Neuronal stem cell (in vitro differentiated cells): ENCODE measurements at regions not wholly inside any gene's neighbourhood (a gene's known extent, or its start where the extent isn't known, plus 50 kb on each side); places are given as distances from the start of the nearest gene placed in this dataset.

Source experiments
- DNase-seq: peaks from one replicate; pipeline ENCODE4 v3.0.0-alpha.2; 2013; ENCODE audit warnings: low spot score
- H2AFZ ChIP-seq: one replicate; pipeline ENCODE4 v1.6.1; 2013; ENCODE audit warnings: mild to moderate bottlenecking, low read length, inconsistent platforms
- H2AK5ac ChIP-seq: 2 replicates; pipeline ENCODE4 v1.6.1; 2013; ENCODE audit warnings: low read depth, mild to moderate bottlenecking, inconsistent platforms, low read length, moderate library complexity, mixed read lengths
- H2BK120ac ChIP-seq: 2 replicates; pipeline ENCODE4 v1.6.1; 2013; ENCODE audit warnings: low read depth, mild to moderate bottlenecking, inconsistent platforms, low read length, moderate library complexity, mixed read lengths
- H2BK12ac ChIP-seq: one replicate; pipeline ENCODE4 v1.6.1; 2013; ENCODE audit warnings: low read length, inconsistent platforms
- H2BK15ac ChIP-seq: 2 replicates; pipeline ENCODE4 v1.6.1; 2013; ENCODE audit warnings: mild to moderate bottlenecking, low read length, inconsistent platforms, mixed read lengths
- H2BK5ac ChIP-seq: one replicate; pipeline ENCODE4 v1.6.1; 2013; ENCODE audit warnings: inconsistent platforms, mild to moderate bottlenecking, low read length, moderate library complexity
- H3K14ac ChIP-seq: one replicate; pipeline ENCODE4 v1.6.1; 2013; ENCODE audit warnings: low read length, inconsistent platforms
- H3K18ac ChIP-seq: 2 replicates; pipeline ENCODE4 v1.6.1; 2013; ENCODE audit warnings: low read length, inconsistent platforms
- H3K23ac ChIP-seq: 2 replicates; pipeline ENCODE4 v1.6.1; 2013; ENCODE audit warnings: low read depth, mild to moderate bottlenecking, mixed read lengths, low read length, inconsistent platforms; ENCODE audit not compliant: poor library complexity
- H3K27ac ChIP-seq: replicated peaks from 3 replicates; pipeline ENCODE4 v1.5.1; 2013; ENCODE audit warnings: low read length, inconsistent platforms
- H3K27me3 ChIP-seq, 3 experiments: 2 replicates each; pipeline ENCODE4 v1.6.1; 2013; ENCODE audit warnings: low read length in 3 of 3, mild to moderate bottlenecking in 2 of 3, inconsistent platforms in 1 of 3, low read depth in 1 of 3, mixed read lengths in 1 of 3, moderate library complexity in 1 of 3; ENCODE audit not compliant: control insufficient read depth in 3 of 3, insufficient read depth in 3 of 3
- H3K36me3 ChIP-seq, 2 donors: replicated peaks in 1 of 2; 2 replicates each; pipeline ENCODE4 v1.6.1; 2013; ENCODE audit warnings: low read length in 2 of 2; ENCODE audit not compliant: control insufficient read depth in 2 of 2, insufficient read depth in 2 of 2
- H3K4ac ChIP-seq: 2 replicates; pipeline ENCODE4 v1.6.1; 2013; ENCODE audit warnings: inconsistent platforms, mild to moderate bottlenecking, low read length, moderate library complexity
- H3K4me1 ChIP-seq, 2 donors: 1 replicate in 1 of 2; 2 replicates in 1 of 2; pipeline ENCODE4 v1.6.1; 2013; ENCODE audit warnings: low read length in 2 of 2, low read depth in 1 of 2; ENCODE audit not compliant: control insufficient read depth in 2 of 2, insufficient read depth in 1 of 2
- H3K4me2 ChIP-seq: one replicate; pipeline ENCODE4 v1.6.1; 2013; ENCODE audit warnings: mild to moderate bottlenecking, low read length, inconsistent platforms; ENCODE audit not compliant: insufficient read depth, poor library complexity, severe bottlenecking
- H3K4me3 ChIP-seq, 2 donors: 2 replicates each; pipeline ENCODE4 v1.5.1; 2013; ENCODE audit warnings: low read length in 2 of 2, mild to moderate bottlenecking in 2 of 2, inconsistent platforms in 1 of 2, moderate library complexity in 1 of 2
- H3K79me1 ChIP-seq: one replicate; pipeline ENCODE4 v1.6.1; 2013; ENCODE audit warnings: low read depth, mild to moderate bottlenecking, inconsistent platforms, low read length, moderate library complexity
- H3K9ac ChIP-seq: one replicate; pipeline ENCODE4 v1.6.1; 2013; ENCODE audit warnings: mild to moderate bottlenecking, low read depth, low read length, inconsistent platforms; ENCODE audit not compliant: poor library complexity
- H3K9me3 ChIP-seq, 2 donors: replicated peaks in 1 of 2; 2 replicates each; pipeline versions ENCODE3 to v1.6.1; 2013; ENCODE audit warnings: low read length in 2 of 2, mild to moderate bottlenecking in 2 of 2, inconsistent platforms in 1 of 2, low read depth in 1 of 2, mixed read lengths in 1 of 2, moderate library complexity in 1 of 2; ENCODE audit not compliant: control insufficient read depth in 2 of 2, insufficient read depth in 1 of 2
- H4K8ac ChIP-seq: one replicate; pipeline ENCODE4 v1.6.1; 2013; ENCODE audit warnings: low read depth, mild to moderate bottlenecking, inconsistent platforms, low read length, moderate library complexity
- H4K91ac ChIP-seq: one replicate; pipeline ENCODE4 v1.6.1; 2013; ENCODE audit warnings: low read length, low read depth, mild to moderate bottlenecking, inconsistent platforms; ENCODE audit not compliant: poor library complexity
- WGBS, 2 donors: extraction: QIAGEN DNeasy Blood & Tissue Kit; methylation state at CpG; one replicate each; pipeline ENCODE4 v1.1.7; 2013; ENCODE audit warnings: missing lambda C conversion rate in 2 of 2, mixed read lengths in 1 of 2; ENCODE audit not compliant: insufficient read length in 2 of 2, insufficient replicate concordance in 1 of 2; ENCODE audit errors: extremely low coverage in 2 of 2; 5-methylcytosine and 5-hydroxymethylcytosine counted together

- Histone ChIP-seq H2BK12ac (no peak overlapping the region), H2BK120ac (no peak overlapping the region), H2AK5ac (peak overlapping the region; percentile 64), H3K4me3 (no peak overlapping the region), H4K8ac (no peak overlapping the region), H2BK15ac (peak overlapping the region; percentile 49), H3K36me3 (no peaks in the 10 kb centered on the region), H3K4me2 (no peak overlapping the region), H3K4ac (no peak overlapping the region), H3K23ac (no peak overlapping the region), H3K27me3 (peaks cover 0 to 10% (median 0%) of the 10 kb centered on the region in 3 experiments), H3K9me3 (no peaks in the 10 kb centered on the region), H3K79me1 (no peaks in the 10 kb centered on the region), H2AFZ (no peak overlapping the region), H3K27ac (no peak overlapping the region), H2BK5ac (no peak overlapping the region), H3K14ac (no peak overlapping the region), H3K18ac (no peak overlapping the region), H3K9ac (no peak overlapping the region), H3K4me1 (peaks cover 8 to 13% of the 10 kb centered on the region in 2 donors), H4K91ac (no peak overlapping the region)
- no peak for DNase-seq
- whole genome bisulfite sequencing, 2 donors = no CpG with 5 or more reads among the region's 40 CpGs
Measured at GRCh38 chr6:168129292-168130167, 50.5 kb upstream of the FRMD1 start.

DNA sequence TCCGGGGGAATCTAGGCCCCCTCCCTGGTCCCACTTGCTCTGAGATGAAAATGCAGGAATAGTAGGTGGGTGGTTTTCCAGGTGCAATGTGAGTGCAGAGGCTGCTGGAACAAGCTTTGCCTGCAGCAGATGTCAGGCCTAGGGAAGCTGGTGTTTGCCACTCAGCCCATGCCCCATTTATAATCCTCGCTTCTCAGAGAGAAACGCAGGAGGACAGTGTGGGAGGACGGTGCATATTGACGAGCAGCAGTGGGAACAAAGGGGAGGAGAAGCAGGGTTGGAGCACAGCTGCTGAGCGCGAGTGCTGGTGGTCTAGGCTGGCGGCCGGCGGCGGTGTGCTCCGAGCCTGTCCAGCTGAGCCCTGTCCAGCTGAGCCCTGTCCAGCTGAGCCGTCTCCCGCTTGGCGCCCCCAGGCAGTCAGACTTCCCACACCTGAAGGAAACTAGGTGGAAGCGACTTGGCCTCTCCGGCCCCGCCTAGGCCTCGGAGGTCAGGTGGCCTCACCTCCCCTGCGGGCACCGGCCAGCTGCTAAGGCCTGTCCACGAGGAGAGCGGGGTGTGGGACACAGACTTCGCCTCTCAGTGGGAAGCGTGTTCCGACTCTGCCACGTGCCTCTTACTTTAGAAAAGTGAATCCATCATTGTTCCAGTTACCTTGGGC is 49.7 kb upstream of the FRMD1 start:
- no peak for DNase-seq
- Histone ChIP-seq H3K4ac (no peak overlapping the region), H3K14ac (no peak overlapping the region), H3K9ac (no peak overlapping the region), H2AFZ (no peak overlapping the region), H2BK15ac (peak overlapping the region; percentile 49), H3K18ac (peak overlapping the region; percentile 77), H4K8ac (no peak overlapping the region), H2BK120ac (peak overlapping the region; percentile 13), H3K27ac (no peak overlapping the region), H3K79me1 (no peaks in the 10 kb centered on the region), H3K4me1 (peaks cover 8 to 13% of the 10 kb centered on the region in 2 donors), H3K4me3 (no peak overlapping the region), H2AK5ac (peak overlapping the region; percentile 54), H2BK5ac (no peak overlapping the region), H3K27me3 (peaks cover 0 to 7% (median 0%) of the 10 kb centered on the region in 3 experiments), H2BK12ac (no peak overlapping the region), H3K9me3 (no peaks in the 10 kb centered on the region), H3K23ac (peak overlapping the region; percentile 6), H4K91ac (no peak overlapping the region), H3K4me2 (no peak overlapping the region), H3K36me3 (no peaks in the 10 kb centered on the region)
- no CpG with 5 or more reads among the region's 27 CpGs for WGBS, 2 donors
